IMR-90 (cell line): ENCODE measurements at regions not wholly inside any gene's neighbourhood (a gene's known extent, or its start where the extent isn't known, plus 50 kb on each side); places are given as distances from the start of the nearest gene placed in this dataset.

ENCODE experiments used
- ATAC-seq: fragments of 200-7000 bp; cut with Tn5 transposase; 2 replicates; pipeline ENCODE4 v1.9.1; 2020; ENCODE audit warnings: low read depth, mild to moderate bottlenecking, moderate library complexity
- BruUV-seq: library from RNA; stranded (reverse); fragments of 400-500 nt; replicated peaks from 2 replicates; lab custom pipeline; 2021; lab: Mats Ljungman, UMichigan
- CTCF ChIA-PET: fragments of 300-600 bp; formaldehyde crosslinking; extraction: SDS; loops from one replicate; lab custom pipeline; 2021; ENCODE audit warnings: antibody characterized with exemption; lab: Yijun Ruan, JAX
- POLR2A ChIA-PET: fragments of 300-600 bp; sonication (Branson Sonifier 250); formaldehyde crosslinking; loops from one replicate; lab custom pipeline; 2022; ENCODE audit warnings: antibody characterized with exemption; ENCODE audit not compliant: unreplicated experiment; lab: Charles Lee
- DNase-seq: peaks from one replicate; pipeline ENCODE4 v3.0.0; 2013
- H2AFZ ChIP-seq: replicated peaks from 2 replicates; pipeline ENCODE3; 2013; ENCODE audit warnings: low read length, mild to moderate bottlenecking; ENCODE audit not compliant: poor library complexity
- H2AK5ac ChIP-seq: 2 replicates; pipeline ENCODE4 v1.6.1; 2013; ENCODE audit warnings: low read depth, low read length, inconsistent platforms
- H2AK9ac ChIP-seq: replicated peaks from 2 replicates; pipeline ENCODE3; 2013; ENCODE audit warnings: mild to moderate bottlenecking, low read depth, low read length, moderate library complexity; ENCODE audit not compliant: poor library complexity
- H2BK120ac ChIP-seq: 2 replicates; pipeline ENCODE4 v1.6.1; 2013; ENCODE audit warnings: low read depth, low read length, inconsistent platforms
- H2BK15ac ChIP-seq: 3 replicates; pipeline ENCODE4 v1.6.1; 2013; ENCODE audit warnings: low read depth, low read length, inconsistent platforms
- H2BK20ac ChIP-seq: 2 replicates; pipeline ENCODE4 v1.6.1; 2013; ENCODE audit warnings: low read depth, mild to moderate bottlenecking, inconsistent platforms, low read length, moderate library complexity
- H2BK5ac ChIP-seq: 2 replicates; pipeline ENCODE4 v1.6.1; 2013; ENCODE audit warnings: mild to moderate bottlenecking, low read depth, low read length, inconsistent platforms; ENCODE audit not compliant: poor library complexity, severe bottlenecking
- H3K14ac ChIP-seq: replicated peaks from 2 replicates; pipeline ENCODE4 v1.6.1; 2013; ENCODE audit warnings: low read depth, low read length, inconsistent platforms
- H3K18ac ChIP-seq: 2 replicates; pipeline ENCODE4 v1.6.1; 2013; ENCODE audit warnings: low read depth, low read length, control low read depth
- H3K23ac ChIP-seq: 2 replicates; pipeline ENCODE4 v1.6.1; 2013; ENCODE audit warnings: low read depth, low read length, inconsistent platforms
- H3K27ac ChIP-seq: 2 replicates; pipeline ENCODE4 v1.5.1; 2013; ENCODE audit warnings: mild to moderate bottlenecking, control low read depth, low read length; ENCODE audit not compliant: insufficient read depth
- H3K27me3 ChIP-seq: 2 replicates; pipeline ENCODE4 v1.6.1; 2013; ENCODE audit warnings: low read length; ENCODE audit not compliant: control insufficient read depth, insufficient read depth
- H3K36me3 ChIP-seq: 2 replicates; pipeline ENCODE4 v1.6.1; 2013; ENCODE audit warnings: low read length, mixed read lengths; ENCODE audit not compliant: control insufficient read depth, insufficient read depth
- H3K4ac ChIP-seq: 2 replicates; pipeline ENCODE4 v1.6.1; 2013; ENCODE audit warnings: low read depth, low read length, inconsistent platforms
- H3K4me1 ChIP-seq: 2 replicates; pipeline ENCODE4 v1.6.1; 2013; ENCODE audit warnings: low read length, mixed read lengths; ENCODE audit not compliant: control insufficient read depth, insufficient read depth
- H3K4me2 ChIP-seq: 2 replicates; pipeline ENCODE4 v1.6.1; 2013; ENCODE audit warnings: low read depth, mild to moderate bottlenecking, control low read depth, low read length, moderate library complexity
- H3K4me3 ChIP-seq: 2 replicates; pipeline ENCODE4 v1.5.1; 2013; ENCODE audit warnings: low read depth, mild to moderate bottlenecking, control low read depth, low read length, moderate library complexity; ENCODE audit not compliant: insufficient read depth
- H3K56ac ChIP-seq: 2 replicates; pipeline ENCODE4 v1.6.1; 2013; ENCODE audit warnings: low read length, inconsistent platforms; ENCODE audit not compliant: insufficient read depth; ENCODE audit errors: extremely low read depth
- H3K79me1 ChIP-seq, 2 experiments: 2 replicates each; pipeline ENCODE4 v1.6.1; 2013; ENCODE audit warnings: low read length in 2 of 2, inconsistent platforms in 1 of 2, low read depth in 1 of 2
- H3K9ac ChIP-seq: 2 replicates; pipeline ENCODE4 v1.6.1; 2013; ENCODE audit warnings: low read depth, low read length, control low read depth
- H3K9me1 ChIP-seq: 2 replicates; pipeline ENCODE4 v1.6.1; 2013; ENCODE audit warnings: low read length, inconsistent platforms; ENCODE audit not compliant: insufficient read depth
- H3K9me3 ChIP-seq: 2 replicates; pipeline ENCODE4 v1.6.1; 2013; ENCODE audit warnings: low read length; ENCODE audit not compliant: control insufficient read depth, insufficient read depth
- H4K20me1 ChIP-seq: 2 replicates; pipeline ENCODE4 v1.6.1; 2013; ENCODE audit warnings: low read length, inconsistent platforms; ENCODE audit not compliant: insufficient read depth
- H4K5ac ChIP-seq: 2 replicates; pipeline ENCODE4 v1.6.1; 2013; ENCODE audit warnings: mild to moderate bottlenecking, low read depth, low read length, control low read depth
- H4K8ac ChIP-seq, 2 experiments: 2 replicates each; pipeline ENCODE4 v1.6.1; 2013; ENCODE audit warnings: low read depth in 2 of 2, low read length in 2 of 2, control low read depth in 1 of 2, inconsistent platforms in 1 of 2
- H4K91ac ChIP-seq: 2 replicates; pipeline ENCODE4 v1.6.1; 2013; ENCODE audit warnings: low read depth, low read length, inconsistent platforms; ENCODE audit not compliant: insufficient read depth
- CEBPB ChIP-seq: IDR thresholded peaks from 2 replicates; pipeline ENCODE4 v1.6.1; 2012; ENCODE audit warnings: low read depth, low read length, improper control_type of control experiment
- MXI1 ChIP-seq: IDR thresholded peaks from 2 replicates; pipeline ENCODE4 v1.6.1; 2012; ENCODE audit warnings: low read depth, mild to moderate bottlenecking, low read length, moderate library complexity, borderline replicate concordance
- POLR2A ChIP-seq: IDR thresholded peaks from 2 replicates; pipeline ENCODE4 v1.6.1; 2012; ENCODE audit warnings: mild to moderate bottlenecking, low read depth, low read length
- whole genome bisulfite sequencing, 2 experiments: methylation state at CpG; one replicate each; pipeline versions ENCODE4 v1.1.5 to v1.1.7; 2013; ENCODE audit warnings: missing lambda C conversion rate in 2 of 2; ENCODE audit not compliant: insufficient read length in 1 of 2; ENCODE audit errors: extremely low coverage in 2 of 2; 5-methylcytosine and 5-hydroxymethylcytosine counted together
- dilution Hi-C: fragments of 300-500 bp; cut with HindIII; formaldehyde crosslinking; loops from one replicate; pipeline ENCODE4 v1.14.3; 2018; ENCODE audit warnings: low sequenced_read_pairs; ENCODE audit not compliant: unreplicated experiment
- in situ Hi-C: fragments of 300-500 bp; cut with MboI; formaldehyde crosslinking; loops from 3 replicates; pipeline ENCODE4 v1.14.3; 2019; ENCODE audit warnings: low sequenced_read_pairs, inconsistent platforms, mixed read lengths
- intact Hi-C: fragments of 100-400 bp; cut with micrococcal nuclease; formaldehyde crosslinking; loops from 2 replicates; pipeline ENCODE4 v1.10.0; 2022

DNA sequence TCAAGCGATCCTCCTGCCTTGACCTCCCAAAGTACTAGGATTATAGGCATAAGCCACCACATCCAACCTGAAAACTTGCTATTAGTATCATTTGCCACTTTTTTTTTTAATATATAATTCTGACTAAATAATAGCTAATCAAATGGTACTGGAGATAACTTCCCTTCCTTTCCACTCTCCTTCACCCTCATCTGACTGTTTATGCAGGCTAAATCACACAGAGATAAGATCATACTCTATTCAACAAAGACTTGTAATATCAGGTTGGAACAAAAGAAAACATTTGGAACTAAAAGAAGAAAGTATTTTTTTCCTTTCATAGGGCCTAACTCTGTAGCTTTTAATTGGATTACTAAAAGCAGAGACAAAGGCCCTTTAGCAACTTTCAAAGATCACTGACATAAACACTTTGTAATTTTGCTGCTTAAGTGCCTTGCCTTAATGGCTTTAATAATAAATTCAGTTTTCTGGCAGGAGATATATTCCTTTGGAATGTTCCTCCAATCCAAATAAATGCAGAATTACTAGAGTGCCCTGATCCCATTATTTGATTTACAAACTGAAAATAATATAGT lies 198.7 kb upstream of the ASCC3 start:
- H2AFZ ChIP-seq: no peak overlapping the region
- H4K5ac ChIP-seq: no peak overlapping the region; the same call in 1 of the 2 replicates
- no peak overlapping the region for H2BK120ac ChIP-seq
- H2BK20ac ChIP-seq: no peak overlapping the region
- H3K27ac ChIP-seq: no peak overlapping the region
- H4K91ac ChIP-seq: no peak overlapping the region
- no peak overlapping the region for H3K56ac ChIP-seq
- H3K4me3 ChIP-seq: no peak overlapping the region
- H3K4ac ChIP-seq: no peak overlapping the region
- no peaks in the 10 kb centered on the region for H3K9me1 ChIP-seq
- H3K9ac ChIP-seq: no peak overlapping the region
- H3K18ac ChIP-seq: no peak overlapping the region; the same call in 1 of the 2 replicates
- in situ Hi-C loops: no loop called here
- no peaks in the 10 kb centered on the region for H3K4me1 ChIP-seq
- peak overlapping the region; percentile 54 for H2BK5ac ChIP-seq
- POLR2A ChIA-PET: no interaction called here
- ATAC-seq (no peak), DNase-seq (no peak)
- H3K27me3 ChIP-seq: no peaks in the 10 kb centered on the region
- no peak overlapping the region for H4K8ac ChIP-seq
- TF ChIP-seq CEBPB (no peak), MXI1 (no peak), POLR2A (no peak)
- H2BK15ac ChIP-seq: no peak overlapping the region
- intact Hi-C loops: no loop called here
- BruUV-seq: no TSS peak
- H3K4me2 ChIP-seq: no peak overlapping the region
- no CpG with 5 or more reads among the region's 1 CpG for WGBS, 2 experiments
- H3K9me3 ChIP-seq: peaks cover 2% of the 10 kb centered on the region; the same call in 1 of the 2 replicates
- H3K14ac ChIP-seq: no peak overlapping the region
- no peaks in the 10 kb centered on the region for H3K79me1 ChIP-seq
- no peak overlapping the region for H3K23ac ChIP-seq
- H2AK5ac ChIP-seq: no peak overlapping the region
- H2AK9ac ChIP-seq: no peak overlapping the region
- H3K36me3 ChIP-seq: no peaks in the 10 kb centered on the region
- CTCF ChIA-PET: interaction anchor here (0.7 kb wide), 1 partner anchor 1180 kb away, joined by 3 read pairs; no protein-coding TSS in a partner anchor
- no peaks in the 10 kb centered on the region for H4K20me1 ChIP-seq
- dilution Hi-C loops: no loop called here
